Neural crest cell (in vitro differentiated cells): ENCODE measurements at regions not wholly inside any gene's neighbourhood (a gene's known extent, or its start where the extent isn't known, plus 50 kb on each side); places are given as distances from the start of the nearest gene placed in this dataset.

Experiments
- DNase-seq: peaks from one replicate; pipeline ENCODE4 v3.0.0; 2021; ENCODE audit warnings: low read depth, mixed read lengths, low spot score
- H3K27ac Mint-ChIP-seq: one replicate; pipeline ENCODE4 v1.8.0; 2021; ENCODE audit warnings: mild to moderate bottlenecking, mixed read lengths; ENCODE audit not compliant: unreplicated experiment
- H3K27me3 Mint-ChIP-seq: 2 replicates; pipeline ENCODE4 v1.8.0; 2021; ENCODE audit warnings: low read depth, mild to moderate bottlenecking, mixed read lengths
- H3K36me3 Mint-ChIP-seq: 2 replicates; pipeline ENCODE4 v1.8.0; 2021; ENCODE audit warnings: low read depth, mild to moderate bottlenecking, mixed read lengths
- H3K4me1 Mint-ChIP-seq: 2 replicates; pipeline ENCODE4 v1.8.0; 2021; ENCODE audit warnings: mixed read lengths
- H3K4me3 Mint-ChIP-seq: one replicate; pipeline ENCODE4 v1.8.0; 2021; ENCODE audit warnings: mild to moderate bottlenecking, mixed read lengths
- H3K9me3 Mint-ChIP-seq: 2 replicates; pipeline ENCODE4 v1.8.0; 2021; ENCODE audit warnings: mixed read lengths
- CTCF ChIP-seq: fragments of 200-600 bp; sonication (generic); conservative IDR thresholded peaks from 2 replicates; pipeline ENCODE4 v1.5.0; 2021; ENCODE audit warnings: antibody characterized with exemption, mild to moderate bottlenecking

- no peak for DNase-seq
- peaks cover 2% of the 10 kb centered on the region for H3K27me3 Mint-ChIP-seq
- H3K27ac Mint-ChIP-seq, result peak overlapping the region; percentile 69
- H3K4me1 Mint-ChIP-seq, result peaks cover 6% of the 10 kb centered on the region
- no peaks in the 10 kb centered on the region for H3K9me3 Mint-ChIP-seq
- TF ChIP-seq CTCF, result no peak
- no peak overlapping the region for H3K4me3 Mint-ChIP-seq
- no peaks in the 10 kb centered on the region for H3K36me3 Mint-ChIP-seq
Observed at GRCh38 chr14:53885136-53885640, 71.4 kb downstream of the BMP4 start.

- no peaks in the 10 kb centered on the region for H3K9me3 Mint-ChIP-seq
- no peaks in the 10 kb centered on the region for H3K36me3 Mint-ChIP-seq
- H3K4me3 Mint-ChIP-seq, result no peak overlapping the region
- no peak for DNase-seq
- peaks cover under 1% of the 10 kb centered on the region for H3K27me3 Mint-ChIP-seq
- H3K27ac Mint-ChIP-seq, result no peak overlapping the region
- peaks cover 6% of the 10 kb centered on the region for H3K4me1 Mint-ChIP-seq
- no peak for TF ChIP-seq CTCF
Observed at GRCh38 chr14:53884601-53885000, 72.0 kb downstream of the BMP4 start.

- peaks cover 10% of the 10 kb centered on the region for H3K4me1 Mint-ChIP-seq
- H3K9me3 Mint-ChIP-seq, result no peaks in the 10 kb centered on the region
- no peak for TF ChIP-seq CTCF
- no peak overlapping the region for H3K27ac Mint-ChIP-seq
- H3K4me3 Mint-ChIP-seq, result no peak overlapping the region
- H3K27me3 Mint-ChIP-seq, result no peaks in the 10 kb centered on the region
- H3K36me3 Mint-ChIP-seq, result no peaks in the 10 kb centered on the region
- DNase-seq, result no peak
Observed at GRCh38 chr14:53883739-53884138, 72.9 kb downstream of the BMP4 start.

- H3K4me1 Mint-ChIP-seq, result peaks cover 10% of the 10 kb centered on the region
- TF ChIP-seq CTCF, result no peak
- no peaks in the 10 kb centered on the region for H3K27me3 Mint-ChIP-seq
- no peaks in the 10 kb centered on the region for H3K36me3 Mint-ChIP-seq
- no peaks in the 10 kb centered on the region for H3K9me3 Mint-ChIP-seq
- no peak for DNase-seq
- H3K4me3 Mint-ChIP-seq, result no peak overlapping the region
- H3K27ac Mint-ChIP-seq, result no peak overlapping the region
Observed at GRCh38 chr14:53882684-53883083, 73.9 kb downstream of the BMP4 start.

GRCh38 chr14:53881921-53882320 is 74.7 kb downstream of the BMP4 start:
- Mint-ChIP-seq H3K9me3 (no peaks in the 10 kb centered on the region), H3K27me3 (no peaks in the 10 kb centered on the region), H3K4me1 (peaks cover 10% of the 10 kb centered on the region), H3K36me3 (no peaks in the 10 kb centered on the region), H3K27ac (no peak overlapping the region), H3K4me3 (no peak overlapping the region)
- no peak for DNase-seq
- no peak for TF ChIP-seq CTCF
